GM23248 (cell line): ENCODE measurements at regions not wholly inside any gene's neighbourhood (a gene's known extent, or its start where the extent isn't known, plus 50 kb on each side); places are given as distances from the start of the nearest gene placed in this dataset.

ENCODE experiments used
- DNase-seq: peaks from one replicate; pipeline ENCODE4 v3.0.0-alpha.2; 2015
- H2AFZ ChIP-seq: fragments of 200-600 bp; sonication (generic); 2 replicates; pipeline ENCODE4 v1.6.1; 2016; ENCODE audit warnings: antibody characterized with exemption
- H3F3A ChIP-seq: fragments of 200-600 bp; sonication (generic); 2 replicates; pipeline ENCODE4 v1.6.1; 2016; ENCODE audit warnings: mild to moderate bottlenecking, antibody characterized with exemption, mixed run types; ENCODE audit not compliant: insufficient read depth
- H3K27ac ChIP-seq: fragments of 200-600 bp; sonication (generic); 2 replicates; pipeline ENCODE4 v1.5.1; 2016; ENCODE audit warnings: mild to moderate bottlenecking
- H3K27me3 ChIP-seq: fragments of 200-600 bp; sonication (generic); replicated peaks from 2 replicates; pipeline ENCODE4 v1.6.1; 2016; ENCODE audit warnings: mild to moderate bottlenecking; ENCODE audit not compliant: insufficient read depth
- H3K36me3 ChIP-seq: fragments of 200-600 bp; sonication (generic); 2 replicates; pipeline ENCODE4 v1.6.1; 2016; ENCODE audit warnings: low read depth, mild to moderate bottlenecking
- H3K4me1 ChIP-seq: fragments of 200-600 bp; sonication (generic); 2 replicates; pipeline ENCODE4 v1.6.1; 2016; ENCODE audit warnings: mild to moderate bottlenecking; ENCODE audit not compliant: insufficient read depth
- H3K4me2 ChIP-seq: fragments of 200-600 bp; sonication (generic); one replicate; pipeline ENCODE4 v1.6.1; 2016; ENCODE audit warnings: mild to moderate bottlenecking; ENCODE audit not compliant: unreplicated experiment
- H3K4me3 ChIP-seq: fragments of 200-600 bp; sonication (generic); 2 replicates; pipeline ENCODE4 v1.5.1; 2016; ENCODE audit warnings: mild to moderate bottlenecking
- H3K79me2 ChIP-seq: fragments of 200-600 bp; sonication (generic); 2 replicates; pipeline ENCODE4 v1.6.1; 2016; ENCODE audit warnings: mild to moderate bottlenecking; ENCODE audit not compliant: insufficient read depth
- H3K9ac ChIP-seq: fragments of 200-600 bp; sonication (generic); 2 replicates; pipeline ENCODE4 v1.6.1; 2016; ENCODE audit warnings: mild to moderate bottlenecking
- H3K9me2 ChIP-seq: fragments of 200-600 bp; sonication (generic); 2 replicates; pipeline ENCODE4 v1.6.1; 2016; ENCODE audit warnings: mixed run types, mild to moderate bottlenecking, moderate library complexity; ENCODE audit not compliant: insufficient read depth
- H3K9me3 ChIP-seq: fragments of 200-600 bp; sonication (generic); one replicate; pipeline ENCODE4 v1.6.1; 2017; ENCODE audit warnings: low read depth
- H4K20me1 ChIP-seq: fragments of 200-600 bp; sonication (generic); 2 replicates; pipeline ENCODE4 v1.6.0; 2016; ENCODE audit not compliant: insufficient read depth
- EZH2 ChIP-seq: fragments of 200-600 bp; sonication (generic); IDR thresholded peaks from 2 replicates; pipeline ENCODE4 v1.6.1; 2018; ENCODE audit warnings: antibody characterized with exemption, mild to moderate bottlenecking; ENCODE audit not compliant: insufficient read depth, poor library complexity, severe bottlenecking
- EZH2phosphoT487 ChIP-seq: fragments of 200-600 bp; sonication (generic); IDR thresholded peaks from 2 replicates; pipeline ENCODE4 v1.6.1; 2018; ENCODE audit warnings: antibody characterized with exemption, moderate library complexity, mild to moderate bottlenecking, low read depth; ENCODE audit not compliant: insufficient read depth
- WGBS, 2 experiments: methylation state at CpG; one replicate each; pipeline ENCODE4 v1.1.6; 2015 to 2017; ENCODE audit warnings: low lambda C conversion rate in 2 of 2, low coverage in 1 of 2; ENCODE audit errors: missing lambda C conversion rate in 2 of 2; 5-methylcytosine and 5-hydroxymethylcytosine counted together
- in situ Hi-C: fragments of 300-500 bp; cut with MboI; formaldehyde crosslinking; loops from 2 replicates; pipeline ENCODE4 v1.15.0; 2020

DNA sequence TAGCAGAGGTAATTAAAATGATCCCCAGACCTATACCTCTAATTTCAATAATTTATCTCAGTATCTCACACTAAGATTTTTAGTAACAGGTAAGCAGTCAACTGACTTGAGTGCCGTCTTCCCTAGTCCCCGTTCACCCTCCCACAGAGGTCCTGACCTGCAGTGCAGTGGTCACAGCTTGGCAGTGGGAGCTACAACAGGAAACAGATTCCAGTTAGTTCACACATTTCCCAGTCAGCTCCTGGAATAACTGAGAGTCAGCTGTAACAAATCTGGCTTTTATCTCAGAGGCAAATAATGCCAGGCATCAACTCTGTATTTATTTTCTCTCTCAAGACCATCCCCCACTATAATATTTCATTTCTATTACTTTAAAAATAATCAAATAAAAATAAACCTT lies 308.2 kb downstream of the ATP23 start:
- H3K9ac ChIP-seq = no peak overlapping the region
- no peaks in the 10 kb centered on the region for H3K4me1 ChIP-seq
- no peaks in the 10 kb centered on the region for H4K20me1 ChIP-seq
- no peaks in the 10 kb centered on the region for H3F3A ChIP-seq
- no peaks in the 10 kb centered on the region for H3K9me3 ChIP-seq
- H2AFZ ChIP-seq = no peak overlapping the region
- 34 to 37% methylated on average over 2 of the region's 2 CpGs for WGBS, 2 experiments
- in situ Hi-C loops = no loop called here
- TF ChIP-seq EZH2 = no peak
- no peak for TF ChIP-seq EZH2phosphoT487
- no peaks in the 10 kb centered on the region for H3K79me2 ChIP-seq
- no peak overlapping the region for H3K4me3 ChIP-seq
- H3K27me3 ChIP-seq = no peaks in the 10 kb centered on the region
- no peaks in the 10 kb centered on the region for H3K36me3 ChIP-seq
- DNase-seq = peak; percentile 4
- no peaks in the 10 kb centered on the region for H3K9me2 ChIP-seq
- H3K27ac ChIP-seq = no peak overlapping the region
- H3K4me2 ChIP-seq = no peak overlapping the region

DNA sequence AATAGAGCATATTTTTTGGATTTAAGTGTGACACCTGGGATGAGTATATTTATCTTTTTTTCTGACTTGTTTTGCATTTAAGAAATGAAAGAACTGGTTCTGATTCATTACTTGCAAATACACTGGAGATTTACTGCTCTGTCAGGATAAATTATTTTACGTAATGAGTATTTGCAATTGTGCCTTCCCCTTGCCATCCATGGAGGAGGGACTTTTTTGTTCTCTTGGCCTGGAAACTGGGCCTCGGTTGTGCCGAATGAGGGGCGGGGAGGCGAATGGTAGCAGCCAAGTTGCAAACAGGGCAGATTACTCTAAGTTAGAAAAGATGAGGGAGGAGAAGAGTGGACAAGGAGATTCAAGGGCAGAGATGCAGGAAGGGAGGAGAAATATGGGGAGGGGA lies 308.7 kb downstream of the ATP23 start:
- Histone ChIP-seq H3K4me1 (no peaks in the 10 kb centered on the region), H2AFZ (peak overlapping the region; percentile 20; the same call in 1 of the 2 replicates), H3F3A (no peaks in the 10 kb centered on the region), H3K4me2 (no peak overlapping the region), H3K9ac (no peak overlapping the region), H4K20me1 (no peaks in the 10 kb centered on the region), H3K79me2 (no peaks in the 10 kb centered on the region), H3K27ac (no peak overlapping the region), H3K36me3 (no peaks in the 10 kb centered on the region), H3K4me3 (no peak overlapping the region), H3K9me2 (no peaks in the 10 kb centered on the region), H3K27me3 (no peaks in the 10 kb centered on the region), H3K9me3 (no peaks in the 10 kb centered on the region)
- TF ChIP-seq EZH2 (no peak), EZH2phosphoT487 (no peak)
- 39 to 45% methylated on average over 5 of the region's 5 CpGs for WGBS, 2 experiments
- DNase-seq = no peak
- in situ Hi-C loops = no loop called here

DNA sequence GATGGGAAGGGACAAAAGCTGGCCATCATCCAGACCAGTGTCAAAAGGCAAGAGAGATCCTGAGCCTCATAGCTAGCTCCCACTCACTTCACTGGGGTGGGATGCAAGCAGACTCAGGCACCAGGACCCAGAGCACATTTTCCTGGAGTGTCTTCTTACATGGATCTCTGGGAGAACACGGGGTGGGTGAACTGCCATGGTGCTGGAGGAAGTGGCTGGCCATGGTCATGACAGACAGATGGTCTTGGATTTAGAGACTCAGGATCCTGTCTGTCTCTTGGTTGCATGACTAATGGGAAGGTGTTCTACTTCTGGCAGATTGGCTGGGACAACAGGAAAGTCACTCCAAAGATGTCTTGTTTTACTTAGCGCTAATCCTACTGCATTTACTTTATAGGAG lies 311.5 kb downstream of the ATP23 start:
- 66 to 74% methylated on average over 2 of the region's 2 CpGs for WGBS, 2 experiments
- in situ Hi-C loops = no loop called here

DNA sequence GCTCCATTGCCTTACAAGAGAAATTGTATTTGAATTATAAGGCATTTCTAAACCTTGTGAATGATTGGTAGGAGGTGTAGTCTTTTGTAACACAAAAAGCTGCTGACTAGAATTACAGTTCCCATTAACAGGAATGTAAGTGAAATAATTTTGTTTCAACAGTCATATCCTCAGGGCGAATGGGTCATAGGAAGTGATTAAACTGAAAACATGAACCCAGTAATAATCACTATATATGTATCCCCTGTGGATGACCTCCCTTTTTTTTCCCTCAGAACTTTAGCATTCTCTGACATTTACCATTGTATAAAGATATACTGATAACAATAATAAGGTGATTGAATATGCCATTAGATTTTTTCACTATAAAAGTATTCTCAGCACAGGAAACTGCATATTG lies 312.3 kb downstream of the ATP23 start:
- no peak overlapping the region for H3K27ac ChIP-seq
- H3K4me2 ChIP-seq = no peak overlapping the region
- TF ChIP-seq EZH2 (no peak), EZH2phosphoT487 (no peak)
- no peaks in the 10 kb centered on the region for H4K20me1 ChIP-seq
- no peaks in the 10 kb centered on the region for H3F3A ChIP-seq
- H3K9me3 ChIP-seq = no peaks in the 10 kb centered on the region
- no peaks in the 10 kb centered on the region for H3K27me3 ChIP-seq
- H3K36me3 ChIP-seq = no peaks in the 10 kb centered on the region
- H3K4me1 ChIP-seq = no peaks in the 10 kb centered on the region
- peak; percentile 22 for DNase-seq
- in situ Hi-C loops = no loop called here
- H3K4me3 ChIP-seq = no peak overlapping the region
- H2AFZ ChIP-seq = no peak overlapping the region
- no peaks in the 10 kb centered on the region for H3K9me2 ChIP-seq
- no peak overlapping the region for H3K9ac ChIP-seq
- H3K79me2 ChIP-seq = no peaks in the 10 kb centered on the region
- 34 to 50% methylated on average over 1 of the region's 1 CpG for WGBS, 2 experiments

More for the DNA sequence above, 311.5 kb downstream of the ATP23 start:
- Histone ChIP-seq H4K20me1 (no peaks in the 10 kb centered on the region), H3K79me2 (no peaks in the 10 kb centered on the region), H3K27ac (no peak overlapping the region), H3K9me3 (no peaks in the 10 kb centered on the region), H3K36me3 (no peaks in the 10 kb centered on the region), H2AFZ (no peak overlapping the region), H3K4me1 (no peaks in the 10 kb centered on the region), H3K9me2 (no peaks in the 10 kb centered on the region), H3K9ac (no peak overlapping the region), H3K4me3 (no peak overlapping the region), H3K4me2 (no peak overlapping the region), H3K27me3 (no peaks in the 10 kb centered on the region), H3F3A (no peaks in the 10 kb centered on the region)
- DNase-seq = no peak
- TF ChIP-seq EZH2 (no peak), EZH2phosphoT487 (no peak)

DNA sequence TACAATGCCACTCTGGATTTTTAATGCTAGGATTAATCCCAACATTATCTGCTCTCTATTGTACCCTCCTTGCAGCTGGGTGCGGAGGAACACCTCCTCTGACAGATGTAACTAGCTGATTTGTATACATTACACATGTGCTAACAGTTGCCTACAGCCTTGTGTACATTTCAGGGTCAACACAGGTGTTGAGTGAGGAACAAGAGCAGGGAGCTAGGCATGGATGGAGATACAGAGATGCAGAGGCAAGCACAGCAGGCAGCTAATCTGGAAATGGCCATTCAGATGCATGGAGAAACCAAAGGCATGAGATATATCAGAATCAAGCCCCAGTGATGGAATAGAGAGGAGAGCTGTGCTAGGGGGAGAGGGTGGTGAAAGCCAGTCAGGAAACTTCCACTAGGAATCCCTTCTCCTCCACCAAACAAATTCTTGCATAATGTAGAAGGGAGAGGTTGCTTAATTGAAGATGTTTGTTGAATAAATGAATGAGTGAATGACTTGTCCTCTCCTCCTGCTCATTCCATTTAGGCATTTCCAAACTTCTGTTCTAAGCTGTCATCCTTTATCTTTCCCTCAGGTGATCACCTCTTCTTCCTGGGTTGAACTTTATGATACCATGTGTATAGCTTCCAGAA lies 313.2 kb downstream of the ATP23 start:
- Histone ChIP-seq H4K20me1 (no peaks in the 10 kb centered on the region), H3K9me2 (no peaks in the 10 kb centered on the region), H3K9me3 (no peaks in the 10 kb centered on the region), H3K4me2 (no peak overlapping the region), H3K4me3 (no peak overlapping the region), H3K79me2 (no peaks in the 10 kb centered on the region), H2AFZ (no peak overlapping the region), H3K9ac (no peak overlapping the region), H3K36me3 (no peaks in the 10 kb centered on the region), H3K4me1 (no peaks in the 10 kb centered on the region), H3F3A (no peaks in the 10 kb centered on the region), H3K27me3 (no peaks in the 10 kb centered on the region), H3K27ac (no peak overlapping the region)
- no peak for DNase-seq
- TF ChIP-seq EZH2phosphoT487 = no peak
- TF ChIP-seq EZH2 = no peak
- in situ Hi-C loops = no loop called here
- 71 to 85% methylated on average over 1 of the region's 1 CpG for WGBS, 2 experiments
